ENCODE measurements at regions not wholly inside any gene's neighbourhood (a gene's known extent, or its start where the extent isn't known, plus 50 kb on each side); places are given as distances from the start of the nearest gene placed in this dataset.
"Not testable (repeated sequence)": the region's sequence is repeated elsewhere in the genome, so short reads cannot be mapped to it uniquely, and the experiment has no call there.

GRCh38 chr14:106728611-106729010 lies 1202.2 kb downstream of the TMEM121 start:
- H3K4me1 ChIP-seq, result no peaks in the 10 kb centered on the region
- TF ChIP-seq CTCF (IDR thresholded peaks at IDR 0.05) (no peak), POLR2A (IDR thresholded peaks at IDR 0.05) (no peak)
- intact Hi-C loops (cut with DNase I), result no loop called here
- no CpG with 5 or more reads among the region's 1 CpG for WGBS, 2 donors
- no peak for ATAC-seq
- no peak for DNase-seq
- no peak overlapping the region for H3K27ac ChIP-seq
- H3K36me3 ChIP-seq (replicated peaks in 1 of 2; ENCODE audit: insufficient read depth in 1 of 2, low read depth in 2 of 2), result no peaks in the 10 kb centered on the region
- H3K4me3 ChIP-seq, result no peak overlapping the region
- no peaks in the 10 kb centered on the region for H3K9me3 ChIP-seq
- H3K27me3 ChIP-seq, result no peaks in the 10 kb centered on the region

GRCh38 chr14:106729551-106729950 lies 1203.2 kb downstream of the TMEM121 start:
- no peaks in the 10 kb centered on the region for H3K9me3 ChIP-seq
- WGBS, 2 donors, result no CpG with 5 or more reads among the region's 2 CpGs
- TF ChIP-seq POLR2A (IDR thresholded peaks at IDR 0.05), result no peak
- TF ChIP-seq CTCF (IDR thresholded peaks at IDR 0.05), result no peak
- H3K36me3 ChIP-seq (replicated peaks in 1 of 2; ENCODE audit: insufficient read depth in 1 of 2, low read depth in 2 of 2), result no peaks in the 10 kb centered on the region
- no peak overlapping the region for H3K27ac ChIP-seq
- DNase-seq (no peak), ATAC-seq (no peak)
- intact Hi-C loops (cut with DNase I), result no loop called here
- H3K4me1 ChIP-seq, result no peaks in the 10 kb centered on the region
- H3K27me3 ChIP-seq, result no peaks in the 10 kb centered on the region
- H3K4me3 ChIP-seq, result no peak overlapping the region

- whole genome bisulfite sequencing, 2 donors, result no CpG with 5 or more reads among the region's 2 CpGs
- DNase-seq, result no peak
- no peak overlapping the region for H3K4me3 ChIP-seq
- intact Hi-C loops (cut with DNase I), result no loop called here
- no peaks in the 10 kb centered on the region for H3K36me3 ChIP-seq (replicated peaks in 1 of 2; ENCODE audit: insufficient read depth in 1 of 2, low read depth in 2 of 2)
- no peak for ATAC-seq
- no peak for TF ChIP-seq POLR2A (IDR thresholded peaks at IDR 0.05)
- no peak for TF ChIP-seq CTCF (IDR thresholded peaks at IDR 0.05)
- no peaks in the 10 kb centered on the region for H3K9me3 ChIP-seq
- H3K4me1 ChIP-seq, result no peaks in the 10 kb centered on the region
- H3K27me3 ChIP-seq, result no peaks in the 10 kb centered on the region
- H3K27ac ChIP-seq, result no peak overlapping the region
These were observed 1207.4 kb downstream of the TMEM121 start for GRCh38 chr14:106733771-106734170.

GRCh38 chr14:106737021-106737420 lies 1210.6 kb downstream of the TMEM121 start:
- WGBS, 2 donors, result no CpG with 5 or more reads among the region's 9 CpGs
- no peaks in the 10 kb centered on the region for H3K9me3 ChIP-seq
- no peak for TF ChIP-seq POLR2A (IDR thresholded peaks at IDR 0.05)
- no peak for TF ChIP-seq CTCF (IDR thresholded peaks at IDR 0.05)
- no peaks in the 10 kb centered on the region for H3K4me1 ChIP-seq
- H3K27ac ChIP-seq, result no peak overlapping the region
- H3K27me3 ChIP-seq, result no peaks in the 10 kb centered on the region
- intact Hi-C loops (cut with DNase I), result no loop called here
- DNase-seq (no peak), ATAC-seq (no peak)
- H3K4me3 ChIP-seq, result no peak overlapping the region
- no peaks in the 10 kb centered on the region for H3K36me3 ChIP-seq (replicated peaks in 1 of 2; ENCODE audit: insufficient read depth in 1 of 2, low read depth in 2 of 2)

GRCh38 chr14:106738075-106738474 lies 1211.7 kb downstream of the TMEM121 start:
- Histone ChIP-seq H3K4me1 (no peaks in the 10 kb centered on the region), H3K36me3 (replicated peaks in 1 of 2; ENCODE audit: insufficient read depth in 1 of 2, low read depth in 2 of 2) (no peaks in the 10 kb centered on the region), H3K27me3 (no peaks in the 10 kb centered on the region), H3K4me3 (no peak overlapping the region), H3K27ac (no peak overlapping the region), H3K9me3 (no peaks in the 10 kb centered on the region)
- DNase-seq, result no peak
- WGBS, 2 donors, result no CpG with 5 or more reads among the region's 1 CpG
- intact Hi-C loops (cut with DNase I), result no loop called here
- TF ChIP-seq POLR2A (IDR thresholded peaks at IDR 0.05), result no peak
- no peak for TF ChIP-seq CTCF (IDR thresholded peaks at IDR 0.05)
- ATAC-seq, result no peak

- ATAC-seq; H3K27ac ChIP-seq; H3K36me3 ChIP-seq (replicated peaks in 1 of 2; ENCODE audit: insufficient read depth in 1 of 2, low read depth in 2 of 2); H3K4me1 ChIP-seq; H3K4me3 ChIP-seq; H3K9me3 ChIP-seq; intact Hi-C loops (cut with DNase I); DNase-seq; H3K27me3 ChIP-seq: not testable (repeated sequence)
- no CpG with 5 or more reads among the region's 9 CpGs for WGBS, 2 donors
These were observed 1212.3 kb downstream of the TMEM121 start for GRCh38 chr14:106738598-106739258.

Measured in body of pancreas (tissue), 4 donors.